NCI-H2196 treated with DMSO at 0.1 percent for 48 hours (cell line): ENCODE measurements at regions not wholly inside any gene's neighbourhood (a gene's known extent, or its start where the extent isn't known, plus 50 kb on each side); places are given as distances from the start of the nearest gene placed in this dataset.

Source experiments
- DNase-seq: peaks from one replicate; lab custom pipeline; 2025; ENCODE audit not compliant: unreplicated experiment; lab: John Stamatoyannopoulos, UW

- no peak for DNase-seq
Observed at GRCh38 chr13:107866032-107866940, 349.1 kb downstream of the LIG4 start.

GRCh38 chr13:107865643-107866031, 349.7 kb downstream of the LIG4 start:
- peak; percentile 3 for DNase-seq

GRCh38 chr13:107865318-107865575, 350.1 kb downstream of the LIG4 start:
- DNase-seq, result no peak

- DNase-seq, result no peak
Observed at GRCh38 chr13:107864543-107865317, 350.6 kb downstream of the LIG4 start.

GRCh38 chr13:107860284-107860683, 355.1 kb downstream of the LIG4 start:
- DNase-seq, result no peak

GRCh38 chr13:107854880-107855279, 360.5 kb downstream of the LIG4 start:
- DNase-seq, result no peak

- DNase-seq, result no peak
Observed at GRCh38 chr13:107852072-107852471, 363.3 kb downstream of the LIG4 start.

- no peak for DNase-seq
Observed at GRCh38 chr13:107851670-107852069, 363.7 kb downstream of the LIG4 start.

GRCh38 chr13:107847406-107847805, 367.9 kb downstream of the LIG4 start:
- DNase-seq, result no peak

- DNase-seq, result no peak
Observed at GRCh38 chr13:107846642-107847041, 368.7 kb downstream of the LIG4 start.

GRCh38 chr13:107845911-107846310, 369.4 kb downstream of the LIG4 start:
- no peak for DNase-seq

- DNase-seq, result no peak
Observed at GRCh38 chr13:107843681-107844080, 371.7 kb downstream of the LIG4 start.

- no peak for DNase-seq
Observed at GRCh38 chr13:107843281-107843680, 372.1 kb downstream of the LIG4 start.

- no peak for DNase-seq
Observed at GRCh38 chr13:107842562-107843180, 372.7 kb downstream of the LIG4 start.

GRCh38 chr13:107838588-107839161, 376.7 kb downstream of the LIG4 start:
- DNase-seq, result no peak

GRCh38 chr13:107836685-107837084, 378.7 kb downstream of the LIG4 start:
- no peak for DNase-seq

GRCh38 chr13:107835339-107836018, 379.9 kb downstream of the LIG4 start:
- DNase-seq, result no peak

- DNase-seq, result no peak
Observed at GRCh38 chr13:107834717-107835116, 380.6 kb downstream of the LIG4 start.

- no peak for DNase-seq
Observed at GRCh38 chr13:107834281-107834680, 381.1 kb downstream of the LIG4 start.

- DNase-seq, result no peak
Observed at GRCh38 chr13:107832500-107833100, 382.7 kb downstream of the LIG4 start.

- no peak for DNase-seq
Observed at GRCh38 chr13:107830804-107831203, 384.5 kb downstream of the LIG4 start.
